GM12878 (cell line): ENCODE measurements at regions not wholly inside any gene's neighbourhood (a gene's known extent, or its start where the extent isn't known, plus 50 kb on each side); places are given as distances from the start of the nearest gene placed in this dataset.

ENCODE experiments used
- ATAC-seq: fragments of 200-7000 bp; cut with Tn5 transposase; 3 replicates; pipeline ENCODE4 v1.9.1; 2020; ENCODE audit warnings: mild to moderate bottlenecking, moderate library complexity
- BruUV-seq: library from RNA; stranded (reverse); fragments of 400-500 nt; replicated peaks from 2 replicates; lab custom pipeline; 2021; lab: Mats Ljungman, UMichigan
- CTCF ChIA-PET: fragments of 300-600 bp; sonication (Branson Sonifier 250); formaldehyde crosslinking; extraction: SDS; loops from one replicate; lab custom pipeline; 2021; ENCODE audit warnings: inconsistent platforms; lab: Yijun Ruan, JAX
- POLR2A ChIA-PET: fragments of 350-600 bp; formaldehyde crosslinking; extraction: SDS; loops from one replicate; lab custom pipeline; 2021; ENCODE audit warnings: inconsistent platforms; lab: Charles Lee
- RAD21 ChIA-PET: fragments of 300-600 bp; sonication (Branson Sonifier 250); formaldehyde crosslinking; loops from one replicate; lab custom pipeline; 2023; ENCODE audit warnings: antibody characterized with exemption; ENCODE audit not compliant: unreplicated experiment; lab: Charles Lee
- SMC1A ChIA-PET: fragments of 300-600 bp; sonication (Branson Sonifier 250); formaldehyde crosslinking; loops from one replicate; lab custom pipeline; 2023; ENCODE audit not compliant: unreplicated experiment, uncharacterized antibody; lab: Charles Lee
- DNase-seq: peaks from one replicate; pipeline ENCODE4 v3.0.0-alpha.2; 2011; ENCODE audit warnings: low read depth, low spot score
- FAIRE-seq: peaks from 3 replicates; lab custom pipeline; 2011; peaks lifted over from hg19 to GRCh38; lab: Jason Lieb, UNC
- H2AFZ ChIP-seq: 2 replicates; pipeline ENCODE4 v1.6.0; 2011; ENCODE audit warnings: low read depth, low read length, control low read depth; ENCODE audit not compliant: control insufficient read depth
- H3K27ac ChIP-seq: 2 replicates; pipeline ENCODE4 v1.5.1; 2011; ENCODE audit warnings: control low read depth; ENCODE audit not compliant: control insufficient read depth, insufficient read depth
- H3K27me3 ChIP-seq, 2 experiments: replicated peaks in 1 of 2; 2 replicates each; pipeline versions ENCODE4 v1.6.0 to v1.6.1; 2011; ENCODE audit warnings: low read length in 1 of 2; ENCODE audit not compliant: control insufficient read depth in 2 of 2, insufficient read depth in 2 of 2
- H3K36me3 ChIP-seq, 2 experiments: 2 replicates each; pipeline ENCODE4 v1.5.1; 2011; ENCODE audit warnings: low read length in 1 of 2; ENCODE audit not compliant: control insufficient read depth in 2 of 2, insufficient read depth in 2 of 2
- H3K4me1 ChIP-seq: 2 replicates; pipeline ENCODE4 v1.6.1; 2011; ENCODE audit warnings: mild to moderate bottlenecking, low read length, moderate library complexity, mixed read lengths; ENCODE audit not compliant: control insufficient read depth, insufficient read depth
- H3K4me2 ChIP-seq: 2 replicates; pipeline ENCODE4 v1.6.0; 2011; ENCODE audit warnings: control low read depth; ENCODE audit not compliant: control insufficient read depth, insufficient read depth
- H3K4me3 ChIP-seq: fragments of 200-600 bp; sonication (generic); 2 replicates; pipeline ENCODE4 v1.5.1; 2016
- H3K79me2 ChIP-seq: 2 replicates; pipeline ENCODE4 v1.6.0; 2011; ENCODE audit warnings: low read length; ENCODE audit not compliant: control insufficient read depth, insufficient read depth
- H3K9ac ChIP-seq: 2 replicates; pipeline ENCODE4 v1.8.0; 2011; ENCODE audit warnings: low read length, control low read depth, mixed read lengths; ENCODE audit not compliant: control insufficient read depth, insufficient read depth
- H3K9me3 ChIP-seq: replicated peaks from 3 replicates; pipeline ENCODE4 v1.5.1; 2011; ENCODE audit warnings: mild to moderate bottlenecking, low read length; ENCODE audit not compliant: control insufficient read depth, insufficient read depth
- H4K20me1 ChIP-seq: 2 replicates; pipeline ENCODE4 v1.6.0; 2011; ENCODE audit not compliant: control insufficient read depth, insufficient read depth
- ATF3 ChIP-seq: IDR thresholded peaks from 2 replicates; pipeline ENCODE4 v1.6.1; 2011; ENCODE audit warnings: low read depth, mild to moderate bottlenecking, low read length, moderate library complexity, borderline replicate concordance; ENCODE audit errors: extremely low read depth
- CHD1 ChIP-seq: IDR thresholded peaks from 2 replicates; pipeline ENCODE4 v1.6.1; 2012; ENCODE audit warnings: low read depth, low read length, improper control_type of control experiment
- CHD2 ChIP-seq: IDR thresholded peaks from 2 replicates; pipeline ENCODE4 v1.6.1; 2011; ENCODE audit warnings: low read depth, low read length, improper control_type of control experiment, borderline replicate concordance
- CTCF ChIP-seq, 3 experiments: IDR thresholded peaks in 2 of 3; conservative IDR thresholded peaks in 1 of 3; 2 replicates each; pipeline ENCODE4 v1.5.1; 2011; ENCODE audit warnings: low read depth in 3 of 3, low read length in 3 of 3, mild to moderate bottlenecking in 3 of 3, control low read depth in 2 of 3, moderate library complexity in 2 of 3, inconsistent platforms in 1 of 3, mixed read lengths in 1 of 3; ENCODE audit not compliant: control insufficient read depth in 2 of 3, insufficient read depth in 1 of 3; ENCODE audit errors: extremely low read depth in 1 of 3
- EZH2 ChIP-seq: IDR thresholded peaks from 2 replicates; pipeline ENCODE4 v1.6.1; 2012; ENCODE audit warnings: low read depth, mild to moderate bottlenecking, control low read depth, inconsistent platforms, low read length, borderline replicate concordance; ENCODE audit not compliant: control insufficient read depth
- HDAC2 ChIP-seq: fragments of 200-600 bp; sonication (generic); IDR thresholded peaks from 2 replicates; pipeline ENCODE4 v1.6.1; 2017
- MEF2B ChIP-seq: fragments of 450-650 bp; IDR thresholded peaks from 2 replicates; pipeline ENCODE4 v1.6.1; 2018; ENCODE audit warnings: mild to moderate bottlenecking, moderate library complexity; ENCODE audit not compliant: partially characterized antibody, poor library complexity, severe bottlenecking
- NKRF ChIP-seq: fragments of 450-650 bp; conservative IDR thresholded peaks from 2 replicates; pipeline ENCODE4 v1.6.1; 2017; ENCODE audit warnings: mild to moderate bottlenecking, moderate library complexity
- NR2F1 ChIP-seq: fragments of 450-650 bp; conservative IDR thresholded peaks from 2 replicates; pipeline ENCODE4 v1.6.1; 2017; ENCODE audit warnings: mild to moderate bottlenecking
- WGBS: methylation state at CpG from one replicate; pipeline ENCODE4 v1.1.6; 2016; ENCODE audit warnings: low lambda C conversion rate; ENCODE audit not compliant: insufficient replicate concordance, insufficient coverage; ENCODE audit errors: missing lambda C conversion rate; 5-methylcytosine and 5-hydroxymethylcytosine counted together
- in situ Hi-C: fragments of 300-500 bp; cut with MboI; formaldehyde crosslinking; loops from 9 replicates; pipeline ENCODE4 v1.14.3; 2018; ENCODE audit warnings: mixed read lengths
- intact Hi-C: fragments of 100-400 bp; cut with micrococcal nuclease; formaldehyde crosslinking; loops from one replicate; pipeline ENCODE4 v1.14.2; 2022; ENCODE audit not compliant: unreplicated experiment

GRCh38 chr20:63108247-63108646, 101.5 kb upstream of the BHLHE23 start (continued):
- TF ChIP-seq ATF3 (no peak), HDAC2 (no peak), EZH2 (no peak)

- Histone ChIP-seq H4K20me1 (no peaks in the 10 kb centered on the region), H3K27me3 (no peaks in the 10 kb centered on the region), H3K9ac (no peak overlapping the region), H3K4me3 (no peak overlapping the region), H3K4me1 (0 out of 2 replicates have a peak, but pooled peaks cover 3% of the 10 kb centered on the region), H3K4me2 (no peak overlapping the region), H2AFZ (no peak overlapping the region), H3K36me3 (no peaks in the 10 kb centered on the region), H3K27ac (no peak overlapping the region), H3K79me2 (no peaks in the 10 kb centered on the region), H3K9me3 (no peaks in the 10 kb centered on the region; the same call in 2 of the 3 replicates)
- 6% methylated on average over 8 of the region's 8 CpGs for WGBS
- CTCF ChIA-PET = no interaction called here
- no TSS peak for BruUV-seq
- intact Hi-C loops (no loop called here), in situ Hi-C loops (no loop called here)
- SMC1A ChIA-PET = no interaction called here
- RAD21 ChIA-PET = no interaction called here
- no peak for TF ChIP-seq CHD1
- TF ChIP-seq CTCF (IDR thresholded peaks at IDR 0.05 in 2 of 3, conservative IDR thresholded peaks at IDR 0.05 in 1 of 3; ENCODE audit: control insufficient read depth in 2 of 3, extremely low read depth in 1 of 3, insufficient read depth in 1 of 3, low read depth in 3 of 3, low read length in 3 of 3) = no peak
- no peak for TF ChIP-seq CHD2
- TF ChIP-seq NR2F1 = no peak
- TF ChIP-seq NKRF = no peak
- TF ChIP-seq MEF2B = no peak
- DNase-seq = no peak
- no peak for ATAC-seq
- POLR2A ChIA-PET = no interaction called here
- no peak for FAIRE-seq
Observed at GRCh38 chr20:63107449-63108200, 100.9 kb upstream of the BHLHE23 start.
